Adrenal gland (tissue), 5 donors: ENCODE measurements at regions not wholly inside any gene's neighbourhood (a gene's known extent, or its start where the extent isn't known, plus 50 kb on each side); places are given as distances from the start of the nearest gene placed in this dataset.
"Not testable (repeated sequence)": the region's sequence is repeated elsewhere in the genome, so short reads cannot be mapped to it uniquely, and the experiment has no call there.

ENCODE experiments used
- CTCF ChIP-seq, 6 experiments: fragments of 450-650 bp in 4 of 6; fragments of 200-600 bp in 2 of 6; sonication (generic) in 1 of 6; IDR thresholded peaks; 1 replicate in 5 of 6; 2 replicates in 1 of 6; pipeline versions ENCODE4 v1.5.1 to v1.8.0; 2016 to 2021; ENCODE audit warnings: antibody characterized with exemption in 6 of 6, mild to moderate bottlenecking in 2 of 6, moderate library complexity in 1 of 6
- POLR2A ChIP-seq, 2 donors: fragments of 450-650 bp; IDR thresholded peaks; one replicate each; pipeline ENCODE4 v1.6.1; 2017; ENCODE audit warnings: antibody characterized with exemption in 2 of 2, mild to moderate bottlenecking in 2 of 2, moderate library complexity in 1 of 2
- donor health status: DM: no; HTN: no; CAD: no.

DNA sequence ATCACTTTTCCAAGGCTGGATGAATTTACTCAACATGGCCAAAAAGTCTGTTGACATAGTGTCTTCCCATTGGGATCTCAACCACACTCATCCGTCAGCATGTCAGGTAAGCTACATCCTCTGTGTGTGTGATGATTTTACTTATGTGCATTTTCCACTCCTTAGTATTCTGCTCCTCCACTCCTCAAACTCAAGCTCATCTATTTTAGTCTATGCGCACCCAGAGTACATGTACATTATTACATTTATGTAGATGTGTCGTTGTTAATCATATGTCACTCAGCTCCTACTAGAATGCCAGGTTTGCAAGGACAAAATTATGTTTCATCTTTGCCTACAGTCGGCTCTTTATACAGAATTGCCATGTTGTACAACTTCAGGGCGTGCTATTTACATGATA lies 216.0 kb downstream of the ZNF37A start:
- TF ChIP-seq POLR2A, CTCF (IDR thresholded peaks at IDR 0.05): not testable (repeated sequence)
